ENCODE measurements at regions not wholly inside any gene's neighbourhood (a gene's known extent, or its start where the extent isn't known, plus 50 kb on each side); places are given as distances from the start of the nearest gene placed in this dataset.

- intact Hi-C loops (cut with micrococcal nuclease), result no loop called here
- ChIA-PET CTCF (ENCODE audit: partially characterized antibody) (no interaction called here), POLR2A (ENCODE audit: partially characterized antibody) (no interaction called here)
- H3K4me3 Mint-ChIP-seq, result no peak overlapping the region
- Histone ChIP-seq H3K27me3 (ENCODE audit: insufficient read depth, low read length) (no peaks in the 10 kb centered on the region), H3K4me1 (ENCODE audit: insufficient read depth, low read length) (no peaks in the 10 kb centered on the region), H3K27ac (ENCODE audit: low read depth, low read length) (no peak overlapping the region), H3K36me3 (ENCODE audit: insufficient read depth, low read length) (no peaks in the 10 kb centered on the region), H3K4me3 (ENCODE audit: low read length in 2 of 2) (no peak overlapping the region), H3K9me3 (ENCODE audit: control insufficient read depth in 1 of 2, low read length in 2 of 2) (no peaks in the 10 kb centered on the region)
- DNase-seq, result no peak
- no peaks in the 10 kb centered on the region for H3K27me3 Mint-ChIP-seq
- no peaks in the 10 kb centered on the region for H3K36me3 Mint-ChIP-seq
- H3K27ac Mint-ChIP-seq, result no peak overlapping the region
- no peaks in the 10 kb centered on the region for H3K4me1 Mint-ChIP-seq
- H3K9me3 Mint-ChIP-seq, result peaks cover 2 to 18% (median 7%) of the 10 kb centered on the region in 8 donors
These were observed 847.1 kb upstream of the MBL2 start for GRCh38 chr10:53619671-53620070.

- H3K36me3 Mint-ChIP-seq, result no peaks in the 10 kb centered on the region
- POLR2A ChIA-PET (ENCODE audit: partially characterized antibody), result no interaction called here
- H3K27ac ChIP-seq (ENCODE audit: low read depth, low read length), result no peak overlapping the region
These were observed 835.1 kb upstream of the MBL2 start for GRCh38 chr10:53607691-53608090.

GRCh38 chr10:53606981-53607380, 834.4 kb upstream of the MBL2 start:
- ChIA-PET CTCF (ENCODE audit: partially characterized antibody) (no interaction called here), POLR2A (ENCODE audit: partially characterized antibody) (no interaction called here)
- no peak overlapping the region for H3K4me3 Mint-ChIP-seq

More at GRCh38 chr10:53607691-53608090, 835.1 kb upstream of the MBL2 start:
- intact Hi-C loops (cut with micrococcal nuclease), result no loop called here
- Mint-ChIP-seq H3K9me3 (peaks cover 0 to 16% (median 3%) of the 10 kb centered on the region in 8 donors), H3K4me1 (no peaks in the 10 kb centered on the region), H3K27ac (no peak overlapping the region), H3K4me3 (no peak overlapping the region), H3K27me3 (no peaks in the 10 kb centered on the region)
- CTCF ChIA-PET (ENCODE audit: partially characterized antibody), result no interaction called here
- Histone ChIP-seq H3K36me3 (ENCODE audit: insufficient read depth, low read length) (no peaks in the 10 kb centered on the region), H3K4me3 (ENCODE audit: low read length in 2 of 2) (no peak overlapping the region), H3K4me1 (ENCODE audit: insufficient read depth, low read length) (no peaks in the 10 kb centered on the region), H3K27me3 (ENCODE audit: insufficient read depth, low read length) (no peaks in the 10 kb centered on the region), H3K9me3 (ENCODE audit: control insufficient read depth in 1 of 2, low read length in 2 of 2) (no peaks in the 10 kb centered on the region)
- no peak for DNase-seq

GRCh38 chr10:53601260-53601875, 828.8 kb upstream of the MBL2 start:
- ChIA-PET CTCF (ENCODE audit: partially characterized antibody) (no interaction called here), POLR2A (ENCODE audit: partially characterized antibody) (no interaction called here)
- Histone ChIP-seq H3K9me3 (ENCODE audit: control insufficient read depth in 1 of 2, low read length in 2 of 2) (no peaks in the 10 kb centered on the region), H3K4me3 (ENCODE audit: low read length in 2 of 2) (no peak overlapping the region), H3K4me1 (ENCODE audit: insufficient read depth, low read length) (no peaks in the 10 kb centered on the region), H3K27me3 (ENCODE audit: insufficient read depth, low read length) (no peaks in the 10 kb centered on the region), H3K36me3 (ENCODE audit: insufficient read depth, low read length) (no peaks in the 10 kb centered on the region), H3K27ac (ENCODE audit: low read depth, low read length) (no peak overlapping the region)
- Mint-ChIP-seq H3K27me3 (no peaks in the 10 kb centered on the region), H3K9me3 (peaks cover 0 to 12% (median 4%) of the 10 kb centered on the region in 8 donors), H3K4me1 (no peaks in the 10 kb centered on the region), H3K27ac (no peak overlapping the region), H3K4me3 (no peak overlapping the region), H3K36me3 (no peaks in the 10 kb centered on the region)
- intact Hi-C loops (cut with micrococcal nuclease), result no loop called here
- DNase-seq, result no peak

More at GRCh38 chr10:53606981-53607380, 834.4 kb upstream of the MBL2 start:
- Mint-ChIP-seq H3K27ac (no peak overlapping the region), H3K4me1 (no peaks in the 10 kb centered on the region), H3K9me3 (peaks cover 0 to 17% (median 3%) of the 10 kb centered on the region in 8 donors), H3K27me3 (no peaks in the 10 kb centered on the region), H3K36me3 (no peaks in the 10 kb centered on the region)
- H3K4me1 ChIP-seq (ENCODE audit: insufficient read depth, low read length), result no peaks in the 10 kb centered on the region
- DNase-seq, result no peak
- H3K36me3 ChIP-seq (ENCODE audit: insufficient read depth, low read length), result no peaks in the 10 kb centered on the region
- H3K27me3 ChIP-seq (ENCODE audit: insufficient read depth, low read length), result no peaks in the 10 kb centered on the region
- H3K9me3 ChIP-seq (ENCODE audit: control insufficient read depth in 1 of 2, low read length in 2 of 2), result no peaks in the 10 kb centered on the region
- intact Hi-C loops (cut with micrococcal nuclease), result no loop called here
- H3K27ac ChIP-seq (ENCODE audit: low read depth, low read length), result no peak overlapping the region
- no peak overlapping the region for H3K4me3 ChIP-seq (ENCODE audit: low read length in 2 of 2)

- Histone ChIP-seq H3K9me3 (ENCODE audit: control insufficient read depth in 1 of 2, low read length in 2 of 2) (no peaks in the 10 kb centered on the region), H3K4me1 (ENCODE audit: insufficient read depth, low read length) (no peaks in the 10 kb centered on the region), H3K27me3 (ENCODE audit: insufficient read depth, low read length) (no peaks in the 10 kb centered on the region), H3K4me3 (ENCODE audit: low read length in 2 of 2) (no peak overlapping the region), H3K27ac (ENCODE audit: low read depth, low read length) (no peak overlapping the region), H3K36me3 (ENCODE audit: insufficient read depth, low read length) (no peaks in the 10 kb centered on the region)
- POLR2A ChIA-PET (ENCODE audit: partially characterized antibody), result no interaction called here
- H3K27ac Mint-ChIP-seq, result no peak overlapping the region
- intact Hi-C loops (cut with micrococcal nuclease), result no loop called here
- DNase-seq, result no peak
- H3K4me3 Mint-ChIP-seq, result no peak overlapping the region
- H3K36me3 Mint-ChIP-seq, result no peaks in the 10 kb centered on the region
- CTCF ChIA-PET (ENCODE audit: partially characterized antibody), result interaction anchor here (1.4 kb wide), 1 partner anchor 13 kb away, joined by 3 read pairs; no protein-coding TSS in a partner anchor
- no peaks in the 10 kb centered on the region for H3K27me3 Mint-ChIP-seq
- H3K4me1 Mint-ChIP-seq, result no peaks in the 10 kb centered on the region
- H3K9me3 Mint-ChIP-seq, result peaks cover 2 to 22% (median 5%) of the 10 kb centered on the region in 8 donors
These were observed 826.3 kb upstream of the MBL2 start for GRCh38 chr10:53598914-53599313.

GRCh38 chr10:53597835-53598251, 825.3 kb upstream of the MBL2 start:
- intact Hi-C loops (cut with micrococcal nuclease), result no loop called here
- H3K36me3 ChIP-seq (ENCODE audit: insufficient read depth, low read length), result no peaks in the 10 kb centered on the region
- H3K27me3 ChIP-seq (ENCODE audit: insufficient read depth, low read length), result no peaks in the 10 kb centered on the region
- Mint-ChIP-seq H3K4me3 (no peak overlapping the region), H3K9me3 (peaks cover 2 to 24% (median 6%) of the 10 kb centered on the region in 8 donors), H3K27me3 (no peaks in the 10 kb centered on the region), H3K27ac (no peak overlapping the region), H3K36me3 (no peaks in the 10 kb centered on the region), H3K4me1 (no peaks in the 10 kb centered on the region)
- H3K4me1 ChIP-seq (ENCODE audit: insufficient read depth, low read length), result no peaks in the 10 kb centered on the region
- CTCF ChIA-PET (ENCODE audit: partially characterized antibody), result interaction anchor here (1.4 kb wide), 1 partner anchor 12 kb away, joined by 3 read pairs; no protein-coding TSS in a partner anchor
- H3K4me3 ChIP-seq (ENCODE audit: low read length in 2 of 2), result no peak overlapping the region
- POLR2A ChIA-PET (ENCODE audit: partially characterized antibody), result no interaction called here
- no peak overlapping the region for H3K27ac ChIP-seq (ENCODE audit: low read depth, low read length)
- DNase-seq, result no peak
- no peaks in the 10 kb centered on the region for H3K9me3 ChIP-seq (ENCODE audit: control insufficient read depth in 1 of 2, low read length in 2 of 2)

GRCh38 chr10:53580465-53580864, 807.9 kb upstream of the MBL2 start:
- no peak overlapping the region for H3K27ac ChIP-seq (ENCODE audit: low read depth, low read length)
- no peak for DNase-seq
- Mint-ChIP-seq H3K36me3 (no peaks in the 10 kb centered on the region), H3K27me3 (no peaks in the 10 kb centered on the region), H3K4me1 (no peaks in the 10 kb centered on the region), H3K9me3 (peaks cover 1 to 20% (median 5%) of the 10 kb centered on the region in 8 donors), H3K27ac (no peak overlapping the region), H3K4me3 (no peak overlapping the region)
- no peaks in the 10 kb centered on the region for H3K4me1 ChIP-seq (ENCODE audit: insufficient read depth, low read length)
- intact Hi-C loops (cut with micrococcal nuclease), result no loop called here
- H3K4me3 ChIP-seq (ENCODE audit: low read length in 2 of 2), result no peak overlapping the region
- no peaks in the 10 kb centered on the region for H3K9me3 ChIP-seq (ENCODE audit: control insufficient read depth in 1 of 2, low read length in 2 of 2)
- CTCF ChIA-PET (ENCODE audit: partially characterized antibody), result no interaction called here
- POLR2A ChIA-PET (ENCODE audit: partially characterized antibody), result no interaction called here
- H3K36me3 ChIP-seq (ENCODE audit: insufficient read depth, low read length), result no peaks in the 10 kb centered on the region
- no peaks in the 10 kb centered on the region for H3K27me3 ChIP-seq (ENCODE audit: insufficient read depth, low read length)

All from CD4-positive, alpha-beta memory T cell (primary cell).